GM12873 (cell line): ENCODE measurements at regions not wholly inside any gene's neighbourhood (a gene's known extent, or its start where the extent isn't known, plus 50 kb on each side); places are given as distances from the start of the nearest gene placed in this dataset.
A peak's percentile ranks its signal among the peaks of the same experiment; 100 is the strongest.

Experiments used
- TF ChIP-seq, protein P1 (sequence below): IDR thresholded peaks from 2 replicates; pipeline ENCODE4 v1.5.1; 2012; ENCODE audit warnings: low read depth, mild to moderate bottlenecking, moderate library complexity, low read length, control low read depth; ENCODE audit not compliant: insufficient read depth; ENCODE audit errors: missing control alignments

DNA sequence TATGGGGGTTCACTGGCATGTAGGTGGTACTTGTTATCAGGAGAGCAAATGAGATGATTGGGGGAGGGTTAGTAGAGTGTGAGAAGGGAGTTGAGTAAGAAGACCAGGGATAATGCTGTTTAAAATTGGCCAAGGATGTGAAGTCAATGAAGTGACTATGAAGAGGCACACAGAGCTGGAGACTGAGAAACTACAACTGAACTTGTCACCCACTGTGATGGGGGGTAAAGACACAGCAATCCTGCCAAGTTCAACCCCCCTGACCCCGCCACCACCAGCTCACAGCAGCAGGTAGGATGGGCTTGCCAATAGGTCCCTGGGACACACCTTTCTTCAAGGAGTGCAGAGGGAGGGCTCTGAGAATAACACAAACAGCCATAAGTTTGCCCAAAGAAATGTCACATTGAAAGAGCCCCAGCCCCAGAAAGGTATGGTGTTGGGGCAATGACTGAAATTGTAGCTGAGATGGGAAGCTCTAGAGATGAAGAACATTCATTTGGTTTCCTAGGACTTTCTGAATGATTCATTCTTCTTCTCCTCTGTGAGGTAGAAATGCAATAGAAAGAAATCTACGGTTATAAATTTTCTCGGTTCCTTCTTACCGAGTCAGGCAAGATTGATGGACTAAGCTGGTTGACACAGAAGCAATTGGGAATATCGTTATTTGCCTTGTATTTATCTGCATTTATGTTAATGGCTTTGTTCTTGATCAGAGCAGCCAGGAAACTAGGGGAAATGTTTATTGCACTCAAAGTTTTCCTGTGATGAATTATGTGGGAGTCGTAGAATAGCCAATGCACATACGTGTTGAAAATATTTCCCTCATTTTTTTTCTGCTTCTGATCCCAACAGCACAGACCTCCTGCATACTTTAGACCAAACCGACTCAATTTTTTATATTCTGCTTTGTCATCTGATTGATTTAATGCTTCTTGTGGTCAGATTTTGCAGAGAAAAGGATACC, 595.2 kb upstream of the CDH11 start:
- TF ChIP-seq, protein P1, sequence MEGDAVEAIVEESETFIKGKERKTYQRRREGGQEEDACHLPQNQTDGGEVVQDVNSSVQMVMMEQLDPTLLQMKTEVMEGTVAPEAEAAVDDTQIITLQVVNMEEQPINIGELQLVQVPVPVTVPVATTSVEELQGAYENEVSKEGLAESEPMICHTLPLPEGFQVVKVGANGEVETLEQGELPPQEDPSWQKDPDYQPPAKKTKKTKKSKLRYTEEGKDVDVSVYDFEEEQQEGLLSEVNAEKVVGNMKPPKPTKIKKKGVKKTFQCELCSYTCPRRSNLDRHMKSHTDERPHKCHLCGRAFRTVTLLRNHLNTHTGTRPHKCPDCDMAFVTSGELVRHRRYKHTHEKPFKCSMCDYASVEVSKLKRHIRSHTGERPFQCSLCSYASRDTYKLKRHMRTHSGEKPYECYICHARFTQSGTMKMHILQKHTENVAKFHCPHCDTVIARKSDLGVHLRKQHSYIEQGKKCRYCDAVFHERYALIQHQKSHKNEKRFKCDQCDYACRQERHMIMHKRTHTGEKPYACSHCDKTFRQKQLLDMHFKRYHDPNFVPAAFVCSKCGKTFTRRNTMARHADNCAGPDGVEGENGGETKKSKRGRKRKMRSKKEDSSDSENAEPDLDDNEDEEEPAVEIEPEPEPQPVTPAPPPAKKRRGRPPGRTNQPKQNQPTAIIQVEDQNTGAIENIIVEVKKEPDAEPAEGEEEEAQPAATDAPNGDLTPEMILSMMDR, result no peak

- TF ChIP-seq, protein P1, result no peak
Measured at GRCh38 chr16:65713181-65713808, 591.4 kb upstream of the CDH11 start.

DNA sequence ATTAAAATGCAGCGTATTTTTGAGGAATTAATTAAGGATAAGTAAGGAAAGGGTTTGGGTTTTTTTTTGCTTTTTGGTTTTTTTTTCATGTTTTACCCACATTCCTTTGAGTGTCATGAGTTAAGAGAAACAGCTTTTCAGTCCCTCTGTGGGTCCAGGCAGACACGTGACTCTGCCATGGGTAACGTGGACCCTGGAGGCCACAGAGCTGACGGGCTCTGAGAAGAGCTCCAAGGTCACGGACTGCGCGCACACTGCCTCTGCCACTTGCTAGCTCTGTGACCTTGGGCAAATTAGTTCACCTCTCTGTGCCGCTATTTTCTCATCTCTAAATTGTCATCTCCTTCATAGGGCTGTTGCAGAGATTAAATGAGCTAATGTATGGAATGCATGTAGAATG, 588.2 kb upstream of the CDH11 start:
- TF ChIP-seq, protein P1, result no peak

DNA sequence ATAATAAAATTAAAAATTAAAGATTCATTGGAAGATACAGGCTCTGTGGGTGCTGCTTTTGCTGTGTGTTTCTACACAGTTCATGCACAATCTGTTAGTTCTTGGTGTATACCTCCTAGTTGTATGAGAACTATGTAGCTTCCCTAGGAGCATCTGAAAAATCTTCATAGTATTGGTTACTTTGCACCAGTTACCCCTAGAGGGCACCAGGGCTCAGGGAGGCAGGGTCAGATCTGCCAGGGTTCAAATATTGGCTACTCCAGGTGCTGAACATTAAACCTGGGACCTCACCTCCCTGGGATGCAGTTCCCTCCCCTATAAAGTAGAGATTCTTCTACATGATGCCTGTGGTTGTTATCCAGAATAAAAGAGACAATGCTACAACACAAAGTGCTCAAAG, 583.0 kb upstream of the CDH11 start:
- TF ChIP-seq, protein P1, result peak; percentile 27

GRCh38 chr16:65702707-65703402, 581.0 kb upstream of the CDH11 start:
- TF ChIP-seq, protein P1, result no peak

- TF ChIP-seq, protein P1, result no peak
Measured at GRCh38 chr16:65700596-65700995, 578.7 kb upstream of the CDH11 start.
